Tibial nerve (tissue), 4 donors: ENCODE measurements at regions not wholly inside any gene's neighbourhood (a gene's known extent, or its start where the extent isn't known, plus 50 kb on each side); places are given as distances from the start of the nearest gene placed in this dataset.

Experiments used
- EP300 ChIP-seq, 2 donors: sonication (generic); formaldehyde crosslinking; IDR thresholded peaks; one replicate each; pipeline ENCODE4 v1.6.1; 2017; ENCODE audit warnings: antibody characterized with exemption in 2 of 2, mild to moderate bottlenecking in 1 of 2
- POLR2A ChIP-seq, 2 donors: fragments of 450-650 bp; IDR thresholded peaks; one replicate each; pipeline ENCODE4 v1.6.1; 2017; ENCODE audit warnings: antibody characterized with exemption in 2 of 2, mild to moderate bottlenecking in 2 of 2, moderate library complexity in 2 of 2
- TF ChIP-seq, protein P1 (sequence below), 5 experiments: fragments of 200-600 bp in 3 of 5; fragments of 450-650 bp in 2 of 5; sonication (generic) in 3 of 5; IDR thresholded peaks; one replicate each; pipeline ENCODE4 v1.5.1; 2016 to 2019; ENCODE audit warnings: antibody characterized with exemption in 5 of 5, mild to moderate bottlenecking in 3 of 5, moderate library complexity in 2 of 5

DNA sequence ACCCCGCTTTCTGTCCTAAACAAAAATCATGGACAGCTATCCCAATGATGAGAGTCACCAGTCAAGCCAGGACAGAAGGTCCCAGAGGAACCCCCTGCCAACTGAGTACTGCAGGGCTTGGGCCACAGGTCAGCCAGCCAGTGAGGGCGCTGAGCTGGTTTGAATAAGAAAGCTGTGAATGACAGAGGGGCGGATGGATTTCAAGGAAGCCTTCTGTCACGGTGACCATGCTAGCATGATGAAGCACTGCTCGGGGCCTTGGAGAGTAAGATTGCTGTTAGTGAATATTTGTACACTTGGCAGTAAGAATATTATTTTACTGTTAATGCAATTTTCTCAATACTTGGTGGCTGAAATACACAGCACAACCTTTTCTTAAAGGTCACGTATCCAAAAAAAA, 734.0 kb upstream of the NR2F2 start:
- TF ChIP-seq, protein P1, sequence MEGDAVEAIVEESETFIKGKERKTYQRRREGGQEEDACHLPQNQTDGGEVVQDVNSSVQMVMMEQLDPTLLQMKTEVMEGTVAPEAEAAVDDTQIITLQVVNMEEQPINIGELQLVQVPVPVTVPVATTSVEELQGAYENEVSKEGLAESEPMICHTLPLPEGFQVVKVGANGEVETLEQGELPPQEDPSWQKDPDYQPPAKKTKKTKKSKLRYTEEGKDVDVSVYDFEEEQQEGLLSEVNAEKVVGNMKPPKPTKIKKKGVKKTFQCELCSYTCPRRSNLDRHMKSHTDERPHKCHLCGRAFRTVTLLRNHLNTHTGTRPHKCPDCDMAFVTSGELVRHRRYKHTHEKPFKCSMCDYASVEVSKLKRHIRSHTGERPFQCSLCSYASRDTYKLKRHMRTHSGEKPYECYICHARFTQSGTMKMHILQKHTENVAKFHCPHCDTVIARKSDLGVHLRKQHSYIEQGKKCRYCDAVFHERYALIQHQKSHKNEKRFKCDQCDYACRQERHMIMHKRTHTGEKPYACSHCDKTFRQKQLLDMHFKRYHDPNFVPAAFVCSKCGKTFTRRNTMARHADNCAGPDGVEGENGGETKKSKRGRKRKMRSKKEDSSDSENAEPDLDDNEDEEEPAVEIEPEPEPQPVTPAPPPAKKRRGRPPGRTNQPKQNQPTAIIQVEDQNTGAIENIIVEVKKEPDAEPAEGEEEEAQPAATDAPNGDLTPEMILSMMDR (IDR thresholded peaks at IDR 0.05) = no peak
- TF ChIP-seq POLR2A (IDR thresholded peaks at IDR 0.05) = no peak
- TF ChIP-seq EP300 (IDR thresholded peaks at IDR 0.05) = no peak
